ENCODE measurements at regions not wholly inside any gene's neighbourhood (a gene's known extent, or its start where the extent isn't known, plus 50 kb on each side); places are given as distances from the start of the nearest gene placed in this dataset.
"Not testable (repeated sequence)": the region's sequence is repeated elsewhere in the genome, so short reads cannot be mapped to it uniquely, and the experiment has no call there.

DNA sequence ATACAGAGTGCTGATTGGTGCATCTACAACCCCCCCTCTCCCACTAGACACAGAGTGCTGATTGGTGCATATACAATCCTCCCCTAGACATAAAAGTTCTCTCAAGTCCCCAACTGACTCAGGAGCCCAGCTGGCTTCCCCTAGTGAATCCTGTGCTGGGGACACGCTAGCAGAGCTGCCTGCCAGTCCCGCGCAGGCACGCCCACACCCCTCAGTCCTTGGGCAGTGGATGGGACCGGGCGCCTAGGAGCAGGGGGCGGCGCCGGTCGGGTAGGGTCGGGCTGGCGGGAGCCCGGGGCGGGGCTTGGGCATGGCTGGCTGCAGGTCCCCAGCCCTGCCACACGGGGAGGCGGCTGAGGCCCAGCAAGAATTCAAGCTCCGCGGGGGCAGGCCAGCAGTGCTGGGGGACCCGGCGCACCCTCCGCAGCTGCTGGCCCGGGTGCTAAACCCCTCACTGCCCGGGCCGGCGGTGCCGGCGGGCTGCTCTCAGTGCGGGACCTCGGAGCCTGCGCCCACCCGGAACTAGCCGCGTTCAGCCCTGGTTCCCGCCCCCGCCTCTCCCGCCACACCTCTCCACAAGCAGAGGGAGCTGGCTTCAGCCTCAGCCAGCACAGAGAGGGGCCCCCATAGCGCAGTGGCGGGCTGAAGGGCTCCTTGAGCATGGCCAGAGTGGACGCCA, 64.3 kb upstream of the DDHD1 start:
- H3K36me3 ChIP-seq (replicated peaks): no peaks in the 10 kb centered on the region
- TF ChIP-seq CTCF (IDR thresholded peaks at IDR 0.05; ENCODE audit: low read depth, low read length, missing control alignments): peak; percentile 40
- H3K4me3 ChIP-seq (ENCODE audit: low read depth, low read length): peak overlapping the region; percentile 60
- in situ Hi-C loops (cut with HindIII; ENCODE audit: low pct_ligation_motif_present, low sequenced_read_pairs): no loop called here
- no peaks in the 10 kb centered on the region for H3K27me3 ChIP-seq (replicated peaks)
- DNase-seq: peak; percentile 45
- no peak overlapping the region for H3K27ac ChIP-seq

GRCh38 chr14:53216955-53217315, 63.8 kb upstream of the DDHD1 start:
- H3K36me3 ChIP-seq (replicated peaks); in situ Hi-C loops (cut with HindIII; ENCODE audit: low pct_ligation_motif_present, low sequenced_read_pairs); DNase-seq; H3K27me3 ChIP-seq (replicated peaks); H3K27ac ChIP-seq; H3K4me3 ChIP-seq (ENCODE audit: low read depth, low read length): not testable (repeated sequence)

DNA sequence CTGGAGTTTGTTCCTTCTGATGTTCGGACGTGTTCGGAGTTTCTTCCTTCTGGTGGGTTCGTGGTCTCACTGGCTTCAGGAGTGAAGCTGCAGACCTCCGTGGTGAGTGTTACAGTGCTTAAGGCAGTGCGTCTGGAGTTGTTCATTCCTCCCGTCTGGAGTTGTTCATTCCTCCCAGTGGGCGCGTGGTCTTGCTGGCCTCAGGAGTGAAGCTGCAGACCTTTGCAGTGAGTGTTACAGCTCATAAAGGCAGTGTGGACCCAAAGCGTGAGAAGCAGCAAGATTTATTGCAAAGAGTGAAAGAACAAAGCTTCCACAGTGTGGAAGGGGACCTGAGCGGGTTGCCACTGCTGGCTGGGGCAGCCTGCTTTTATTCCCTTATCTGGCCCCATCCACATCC, 63.4 kb upstream of the DDHD1 start:
- in situ Hi-C loops (cut with HindIII; ENCODE audit: low pct_ligation_motif_present, low sequenced_read_pairs); DNase-seq; H3K27ac ChIP-seq; H3K36me3 ChIP-seq (replicated peaks); H3K4me3 ChIP-seq (ENCODE audit: low read depth, low read length); H3K27me3 ChIP-seq (replicated peaks): not testable (repeated sequence)

DNA sequence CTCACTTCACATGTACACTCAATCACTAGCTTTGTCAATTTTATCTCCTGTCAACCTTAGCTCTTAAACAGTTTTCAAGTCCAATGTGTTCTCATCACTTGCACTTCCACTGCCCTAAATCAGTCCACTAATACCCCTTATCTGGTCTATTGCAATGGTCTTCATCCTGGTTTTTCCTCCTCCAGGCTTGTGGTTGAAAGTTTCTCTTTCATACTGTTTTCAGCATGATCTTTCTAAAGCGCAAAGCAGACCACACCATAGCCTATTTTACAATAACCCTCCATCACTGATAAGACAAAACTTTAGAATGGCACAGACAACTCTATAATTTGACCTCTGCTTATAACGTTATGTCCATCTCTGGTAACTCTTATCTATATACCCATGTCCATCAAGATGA, 62.0 kb upstream of the DDHD1 start:
- no peak overlapping the region for H3K4me3 ChIP-seq (ENCODE audit: low read depth, low read length)
- H3K27ac ChIP-seq: no peak overlapping the region
- H3K27me3 ChIP-seq (replicated peaks): no peaks in the 10 kb centered on the region
- in situ Hi-C loops (cut with HindIII; ENCODE audit: low pct_ligation_motif_present, low sequenced_read_pairs): no loop called here
- H3K36me3 ChIP-seq (replicated peaks): no peaks in the 10 kb centered on the region
- DNase-seq: no peak
- no peak for TF ChIP-seq CTCF (IDR thresholded peaks at IDR 0.05; ENCODE audit: low read depth, low read length, missing control alignments)

DNA sequence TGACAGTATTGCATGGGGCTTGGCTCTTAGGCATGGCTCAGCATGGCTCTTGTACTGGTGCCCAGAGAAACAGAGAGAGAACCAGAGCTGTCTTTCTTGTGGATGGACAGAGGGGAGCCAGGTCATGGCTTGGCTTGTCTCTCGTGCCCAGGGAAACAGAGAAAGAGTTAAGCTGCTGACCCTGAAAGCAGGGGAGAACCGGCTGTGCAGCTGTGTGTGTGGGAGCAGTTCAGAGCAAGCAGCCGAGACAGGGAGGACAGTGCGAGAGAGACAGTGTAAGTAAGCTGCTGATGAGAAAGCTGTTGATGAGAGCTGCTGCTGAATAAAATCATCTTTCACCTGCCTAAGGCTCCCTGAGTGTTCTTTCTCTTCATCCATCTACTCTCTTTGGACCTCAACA, 61.3 kb upstream of the DDHD1 start:
- H3K4me3 ChIP-seq (ENCODE audit: low read depth, low read length): no peak overlapping the region
- in situ Hi-C loops (cut with HindIII; ENCODE audit: low pct_ligation_motif_present, low sequenced_read_pairs): no loop called here
- DNase-seq: no peak
- no peak for TF ChIP-seq CTCF (IDR thresholded peaks at IDR 0.05; ENCODE audit: low read depth, low read length, missing control alignments)
- no peaks in the 10 kb centered on the region for H3K27me3 ChIP-seq (replicated peaks)
- H3K36me3 ChIP-seq (replicated peaks): no peaks in the 10 kb centered on the region
- H3K27ac ChIP-seq: no peak overlapping the region

DNA sequence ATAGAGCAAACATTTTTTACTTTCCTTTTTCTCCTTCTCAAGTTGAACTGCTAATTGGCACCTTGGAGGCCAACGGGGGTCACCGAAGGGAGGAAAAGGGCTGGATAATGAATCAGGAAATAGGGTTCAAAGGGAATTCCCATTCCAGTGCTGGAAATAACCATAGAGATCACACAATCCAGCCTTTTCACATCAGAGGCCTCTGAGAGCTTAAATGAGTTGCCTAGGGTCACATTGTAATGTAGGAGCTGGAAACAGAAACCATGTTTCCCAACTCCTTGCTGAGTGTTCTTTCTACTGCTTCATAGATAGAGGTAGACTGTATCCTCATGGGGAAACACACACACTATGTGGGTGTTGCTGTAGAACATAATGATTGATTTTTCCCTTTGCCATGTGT, 60.6 kb upstream of the DDHD1 start:
- Histone ChIP-seq H3K4me3 (ENCODE audit: low read depth, low read length) (no peak overlapping the region), H3K36me3 (replicated peaks) (no peaks in the 10 kb centered on the region), H3K27ac (no peak overlapping the region), H3K27me3 (replicated peaks) (no peaks in the 10 kb centered on the region)
- TF ChIP-seq CTCF (IDR thresholded peaks at IDR 0.05; ENCODE audit: low read depth, low read length, missing control alignments): no peak
- DNase-seq: no peak
- in situ Hi-C loops (cut with HindIII; ENCODE audit: low pct_ligation_motif_present, low sequenced_read_pairs): no loop called here

DNA sequence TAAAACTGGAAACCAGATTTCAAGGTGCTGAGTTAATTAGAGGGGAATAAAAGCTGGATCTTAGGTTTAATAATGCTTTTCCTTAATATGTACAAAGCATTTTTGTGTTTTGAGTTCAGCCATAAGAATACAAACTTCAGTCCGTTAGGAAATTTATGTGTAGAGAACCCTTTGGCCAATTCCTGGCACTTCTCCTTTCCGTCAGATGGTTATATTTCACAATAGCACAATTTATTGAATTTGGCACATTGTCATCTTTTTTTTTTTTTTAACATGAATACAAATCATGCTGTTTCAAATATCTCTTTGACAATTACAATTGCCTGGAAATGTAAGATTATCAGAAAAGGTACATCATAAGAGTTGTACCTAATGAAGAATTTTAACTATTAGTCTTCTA, 56.2 kb upstream of the DDHD1 start:
- no peak overlapping the region for H3K4me3 ChIP-seq (ENCODE audit: low read depth, low read length)
- no peak for DNase-seq
- no peaks in the 10 kb centered on the region for H3K36me3 ChIP-seq (replicated peaks)
- no peaks in the 10 kb centered on the region for H3K27me3 ChIP-seq (replicated peaks)
- no peak for TF ChIP-seq CTCF (IDR thresholded peaks at IDR 0.05; ENCODE audit: low read depth, low read length, missing control alignments)
- no peak overlapping the region for H3K27ac ChIP-seq
- in situ Hi-C loops (cut with HindIII; ENCODE audit: low pct_ligation_motif_present, low sequenced_read_pairs): no loop called here
